K562 (cell line): ENCODE measurements at regions not wholly inside any gene's neighbourhood (a gene's known extent, or its start where the extent isn't known, plus 50 kb on each side); places are given as distances from the start of the nearest gene placed in this dataset.

Experiments used
- DEAF1 ChIP-seq: fragments of 450-650 bp; formaldehyde crosslinking; IDR thresholded peaks from 2 replicates; pipeline ENCODE4 v1.4.0; 2020; ENCODE audit warnings: mild to moderate bottlenecking, moderate library complexity
- E2F6 ChIP-seq, 2 experiments: IDR thresholded peaks; 2 replicates each; pipeline ENCODE4 v1.6.1; 2011; ENCODE audit warnings: borderline replicate concordance in 1 of 2, control low read depth in 1 of 2, low read depth in 1 of 2, low read length in 1 of 2, mild to moderate bottlenecking in 1 of 2, mixed read lengths in 1 of 2, moderate library complexity in 1 of 2; ENCODE audit not compliant: insufficient read depth in 1 of 2, insufficient read length in 1 of 2, poor library complexity in 1 of 2, severe bottlenecking in 1 of 2; ENCODE audit errors: extremely low read depth in 1 of 2
- EP400 ChIP-seq: fragments of 450-650 bp; IDR thresholded peaks from 2 replicates; pipeline ENCODE4 v1.6.1; 2017; ENCODE audit warnings: antibody characterized with exemption, mild to moderate bottlenecking, moderate library complexity
- EWSR1 ChIP-seq: fragments of 450-650 bp; IDR thresholded peaks from 2 replicates; pipeline ENCODE4 v1.6.1; 2018; ENCODE audit warnings: borderline replicate concordance, mild to moderate bottlenecking, low read depth, moderate library complexity; ENCODE audit not compliant: partially characterized antibody
- FOXJ2 ChIP-seq: fragments of 200-800 bp; sonication (Bioruptor generic); IDR thresholded peaks from 2 replicates; pipeline ENCODE4 v1.6.1; 2016; ENCODE audit warnings: missing genetic modification characterization, missing compliant biosample characterization
- FUS ChIP-seq: fragments of 200-400 bp; formaldehyde crosslinking; optimal IDR thresholded peaks from 2 replicates; pipeline ENCODE3; 2017; ENCODE audit warnings: low read depth, low read length
- GATAD2B ChIP-seq: fragments of 450-650 bp; IDR thresholded peaks from 2 replicates; pipeline ENCODE4 v1.6.1; 2017; ENCODE audit warnings: mild to moderate bottlenecking, borderline replicate concordance
- MEF2A ChIP-seq: IDR thresholded peaks from 2 replicates; pipeline ENCODE4 v1.6.1; 2011; ENCODE audit warnings: low read depth, mild to moderate bottlenecking, low read length, moderate library complexity; ENCODE audit not compliant: control insufficient read depth
- NFRKB ChIP-seq: fragments of 450-650 bp; IDR thresholded peaks from 2 replicates; pipeline ENCODE4 v1.6.1; 2016; ENCODE audit warnings: low read depth
- NR2F6 ChIP-seq: fragments of 450-650 bp; formaldehyde crosslinking; IDR thresholded peaks from 2 replicates; pipeline ENCODE4 v1.4.0; 2020; ENCODE audit warnings: mild to moderate bottlenecking
- PREB ChIP-seq: sonication (generic); formaldehyde crosslinking; IDR thresholded peaks from 2 replicates; pipeline ENCODE4 v1.8.1; 2023; ENCODE audit warnings: mild to moderate bottlenecking, missing genetic modification reagents
- PRMT5 ChIP-seq: sonication (generic); formaldehyde crosslinking; IDR thresholded peaks from 2 replicates; pipeline ENCODE4 v1.5.0; 2020; ENCODE audit warnings: missing genetic modification reagents
- PTRF ChIP-seq: fragments of 450-650 bp; IDR thresholded peaks from 2 replicates; pipeline ENCODE4 v1.6.1; 2016; ENCODE audit warnings: mild to moderate bottlenecking, missing genetic modification characterization, missing compliant biosample characterization
- PYGO2 ChIP-seq: fragments of 450-650 bp; IDR thresholded peaks from 2 replicates; pipeline ENCODE4 v1.6.1; 2016; ENCODE audit warnings: mild to moderate bottlenecking, missing genetic modification characterization, moderate library complexity, missing compliant biosample characterization
- RBM22 ChIP-seq: fragments of 200-400 bp; formaldehyde crosslinking; IDR thresholded peaks from 2 replicates; pipeline ENCODE4 v1.6.1; 2018; ENCODE audit warnings: low read length, low read depth; ENCODE audit not compliant: poor library complexity, severe bottlenecking
- SMARCB1 ChIP-seq: IDR thresholded peaks from 2 replicates; pipeline ENCODE4 v1.6.1; 2011; ENCODE audit warnings: improper control_type of control experiment, low read depth; ENCODE audit not compliant: insufficient read length
- SREBF2 ChIP-seq: sonication (generic); formaldehyde crosslinking; IDR thresholded peaks from 2 replicates; pipeline ENCODE4 v1.4.0; 2020; ENCODE audit warnings: mild to moderate bottlenecking, missing genetic modification reagents
- USF2 ChIP-seq: sonication (generic); formaldehyde crosslinking; IDR thresholded peaks from 2 replicates; pipeline ENCODE4 v1.5.0; 2020; ENCODE audit warnings: missing genetic modification reagents
- XRCC3 ChIP-seq: fragments of 450-650 bp; IDR thresholded peaks from 2 replicates; pipeline ENCODE4 v1.6.1; 2017; ENCODE audit warnings: mild to moderate bottlenecking, moderate library complexity
- ZFP36 ChIP-seq: fragments of 150-350 bp; IDR thresholded peaks from 2 replicates; pipeline ENCODE4 v1.6.1; 2018; ENCODE audit warnings: low read length, low read depth; ENCODE audit not compliant: partially characterized antibody
- ZNF57 ChIP-seq: fragments of 450-650 bp; formaldehyde crosslinking; IDR thresholded peaks from 2 replicates; pipeline ENCODE4 v1.4.0; 2020; ENCODE audit warnings: mild to moderate bottlenecking, moderate library complexity
- ZNF764 ChIP-seq: fragments of 250-450 bp; sonication (Bioruptor Pico); IDR thresholded peaks from 2 replicates; pipeline ENCODE4 v1.4.0; 2020; ENCODE audit warnings: low read depth, mild to moderate bottlenecking, moderate library complexity
- ZNF766 ChIP-seq: fragments of 200-800 bp; sonication (Bioruptor generic); conservative IDR thresholded peaks from 2 replicates; pipeline ENCODE4 v1.6.1; 2016; ENCODE audit warnings: missing genetic modification characterization, missing compliant biosample characterization
- TF ChIP-seq, protein P1 (sequence below): sonication (generic); formaldehyde crosslinking; IDR thresholded peaks from 2 replicates; pipeline ENCODE4 v1.8.0; 2022; ENCODE audit warnings: mild to moderate bottlenecking, missing genetic modification reagents
- TF ChIP-seq, protein P2 (sequence below): fragments of 450-650 bp; IDR thresholded peaks from 2 replicates; pipeline ENCODE4 v1.6.1; 2017; ENCODE audit warnings: mild to moderate bottlenecking, moderate library complexity

DNA sequence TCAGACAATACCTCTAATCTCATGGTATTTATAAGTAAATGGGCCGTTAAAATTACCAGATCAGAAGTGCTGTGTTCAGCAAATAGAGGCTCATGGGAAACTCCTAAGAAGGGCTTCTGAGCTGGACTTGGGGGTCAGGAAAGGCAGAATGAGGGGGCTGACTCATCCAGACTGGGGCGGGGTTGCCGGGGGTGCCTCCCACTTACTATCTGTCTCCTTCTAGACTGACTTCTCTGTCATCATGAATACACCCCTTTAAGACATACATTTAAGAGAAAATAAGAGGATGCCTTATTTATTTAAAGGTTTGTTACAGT lies 96.0 kb upstream of the ERRFI1 start (continued):
- TF ChIP-seq EWSR1 (no peak), PRMT5 (CRISPR knock-in tag) (no peak), SMARCB1 (peak; percentile 25), PREB (CRISPR knock-in tag) (no peak), ZNF766 (CRISPR knock-in tag) (no peak), XRCC3 (no peak), USF2 (no peak), ZNF57 (CRISPR knock-in tag) (no peak), MEF2A (no peak), PTRF (tag) (no peak), PYGO2 (tag) (no peak), NFRKB (no peak), NR2F6 (CRISPR knock-in tag) (no peak), DEAF1 (CRISPR knock-in tag) (no peak), RBM22 (no peak), ZFP36 (no peak), SREBF2 (no peak), GATAD2B (no peak), ZNF764 (CRISPR knock-in tag) (no peak), FOXJ2 (tag) (no peak), E2F6 (IDR thresholded peaks at IDR 0.05; ENCODE audit: borderline replicate concordance in 1 of 2, extremely low read depth in 1 of 2, insufficient read depth in 1 of 2, insufficient read length in 1 of 2, low read depth in 1 of 2, low read length in 1 of 2, poor library complexity in 1 of 2, severe bottlenecking in 1 of 2) (no peak), FUS (no peak), EP400 (no peak)
- TF ChIP-seq, protein P1, sequence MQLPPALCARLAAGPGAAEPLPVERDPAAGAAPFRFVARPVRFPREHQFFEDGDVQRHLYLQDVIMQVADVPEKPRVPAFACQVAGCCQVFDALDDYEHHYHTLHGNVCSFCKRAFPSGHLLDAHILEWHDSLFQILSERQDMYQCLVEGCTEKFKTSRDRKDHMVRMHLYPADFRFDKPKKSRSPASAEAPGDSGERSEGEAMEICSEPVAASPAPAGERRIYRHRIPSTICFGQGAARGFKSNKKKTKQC (CRISPR knock-in tag): no peak
- TF ChIP-seq, protein P2, sequence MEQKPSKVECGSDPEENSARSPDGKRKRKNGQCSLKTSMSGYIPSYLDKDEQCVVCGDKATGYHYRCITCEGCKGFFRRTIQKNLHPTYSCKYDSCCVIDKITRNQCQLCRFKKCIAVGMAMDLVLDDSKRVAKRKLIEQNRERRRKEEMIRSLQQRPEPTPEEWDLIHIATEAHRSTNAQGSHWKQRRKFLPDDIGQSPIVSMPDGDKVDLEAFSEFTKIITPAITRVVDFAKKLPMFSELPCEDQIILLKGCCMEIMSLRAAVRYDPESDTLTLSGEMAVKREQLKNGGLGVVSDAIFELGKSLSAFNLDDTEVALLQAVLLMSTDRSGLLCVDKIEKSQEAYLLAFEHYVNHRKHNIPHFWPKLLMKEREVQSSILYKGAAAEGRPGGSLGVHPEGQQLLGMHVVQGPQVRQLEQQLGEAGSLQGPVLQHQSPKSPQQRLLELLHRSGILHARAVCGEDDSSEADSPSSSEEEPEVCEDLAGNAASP: no peak
